Tibial nerve (tissue), 4 donors: ENCODE measurements at regions not wholly inside any gene's neighbourhood (a gene's known extent, or its start where the extent isn't known, plus 50 kb on each side); places are given as distances from the start of the nearest gene placed in this dataset.

Experiments used
- DNase-seq, 2 donors: peaks; one replicate each; pipeline ENCODE4 v3.0.0-alpha.2; 2019; ENCODE audit warnings: low spot score in 2 of 2
- H3K27ac ChIP-seq, 4 donors: fragments of 200-600 bp; sonication (generic) in 3 of 4; one replicate each; pipeline ENCODE4 v1.5.1; 2017 to 2019; ENCODE audit warnings: mild to moderate bottlenecking in 1 of 4
- H3K27me3 ChIP-seq, 2 donors: fragments of 200-600 bp; sonication (generic) in 1 of 2; one replicate each; pipeline versions ENCODE4 v1.5.1 to v1.6.0; 2017 to 2019
- H3K36me3 ChIP-seq, 3 donors: fragments of 200-600 bp; sonication (generic); one replicate each; pipeline ENCODE4 v1.5.1; 2018 to 2019
- H3K4me1 ChIP-seq, 4 donors: fragments of 200-600 bp; sonication (generic) in 3 of 4; one replicate each; pipeline ENCODE4 v1.5.1; 2017 to 2019
- H3K4me3 ChIP-seq, 4 donors: fragments of 200-600 bp; sonication (generic) in 3 of 4; one replicate each; pipeline ENCODE4 v1.5.1; 2017 to 2019; ENCODE audit warnings: mild to moderate bottlenecking in 1 of 4, moderate library complexity in 1 of 4
- H3K9me3 ChIP-seq, 4 donors: fragments of 200-600 bp; sonication (generic) in 3 of 4; one replicate each; pipeline ENCODE4 v1.5.1; 2017 to 2019
- EP300 ChIP-seq, 2 donors: sonication (generic); formaldehyde crosslinking; IDR thresholded peaks; one replicate each; pipeline ENCODE4 v1.6.1; 2017; ENCODE audit warnings: antibody characterized with exemption in 2 of 2, mild to moderate bottlenecking in 1 of 2
- POLR2A ChIP-seq, 2 donors: fragments of 450-650 bp; IDR thresholded peaks; one replicate each; pipeline ENCODE4 v1.6.1; 2017; ENCODE audit warnings: antibody characterized with exemption in 2 of 2, mild to moderate bottlenecking in 2 of 2, moderate library complexity in 2 of 2
- WGBS, 2 donors: methylation state at CpG; one replicate each; pipeline ENCODE4 v1.1.5; 2018; 5-methylcytosine and 5-hydroxymethylcytosine counted together
- TF ChIP-seq, protein P1 (sequence below), 5 experiments: fragments of 200-600 bp in 3 of 5; fragments of 450-650 bp in 2 of 5; sonication (generic) in 3 of 5; IDR thresholded peaks; one replicate each; pipeline ENCODE4 v1.5.1; 2016 to 2019; ENCODE audit warnings: antibody characterized with exemption in 5 of 5, mild to moderate bottlenecking in 3 of 5, moderate library complexity in 2 of 5

- 87 to 91% methylated on average over 2 of the region's 2 CpGs for WGBS, 2 donors
- Histone ChIP-seq H3K9me3 (peaks cover 0 to 4% (median 0%) of the 10 kb centered on the region in 4 donors), H3K27me3 (no peaks in the 10 kb centered on the region), H3K4me1 (no peaks in the 10 kb centered on the region), H3K27ac (no peak overlapping the region), H3K4me3 (no peak overlapping the region), H3K36me3 (no peaks in the 10 kb centered on the region)
- TF ChIP-seq POLR2A (IDR thresholded peaks at IDR 0.05): no peak
- TF ChIP-seq, protein P1, sequence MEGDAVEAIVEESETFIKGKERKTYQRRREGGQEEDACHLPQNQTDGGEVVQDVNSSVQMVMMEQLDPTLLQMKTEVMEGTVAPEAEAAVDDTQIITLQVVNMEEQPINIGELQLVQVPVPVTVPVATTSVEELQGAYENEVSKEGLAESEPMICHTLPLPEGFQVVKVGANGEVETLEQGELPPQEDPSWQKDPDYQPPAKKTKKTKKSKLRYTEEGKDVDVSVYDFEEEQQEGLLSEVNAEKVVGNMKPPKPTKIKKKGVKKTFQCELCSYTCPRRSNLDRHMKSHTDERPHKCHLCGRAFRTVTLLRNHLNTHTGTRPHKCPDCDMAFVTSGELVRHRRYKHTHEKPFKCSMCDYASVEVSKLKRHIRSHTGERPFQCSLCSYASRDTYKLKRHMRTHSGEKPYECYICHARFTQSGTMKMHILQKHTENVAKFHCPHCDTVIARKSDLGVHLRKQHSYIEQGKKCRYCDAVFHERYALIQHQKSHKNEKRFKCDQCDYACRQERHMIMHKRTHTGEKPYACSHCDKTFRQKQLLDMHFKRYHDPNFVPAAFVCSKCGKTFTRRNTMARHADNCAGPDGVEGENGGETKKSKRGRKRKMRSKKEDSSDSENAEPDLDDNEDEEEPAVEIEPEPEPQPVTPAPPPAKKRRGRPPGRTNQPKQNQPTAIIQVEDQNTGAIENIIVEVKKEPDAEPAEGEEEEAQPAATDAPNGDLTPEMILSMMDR (IDR thresholded peaks at IDR 0.05): no peak
- no peak for TF ChIP-seq EP300 (IDR thresholded peaks at IDR 0.05)
- DNase-seq: no peak
Observed at GRCh38 chr1:238370599-238370998, 479.9 kb upstream of the ZP4 start.

GRCh38 chr1:238364214-238364892 lies 473.6 kb upstream of the ZP4 start:
- no peak for TF ChIP-seq POLR2A (IDR thresholded peaks at IDR 0.05)
- TF ChIP-seq, protein P1 (IDR thresholded peaks at IDR 0.05): no peak
- no peak for TF ChIP-seq EP300 (IDR thresholded peaks at IDR 0.05)
- Histone ChIP-seq H3K4me3 (no peak overlapping the region), H3K4me1 (no peaks in the 10 kb centered on the region), H3K27ac (no peak overlapping the region), H3K27me3 (no peaks in the 10 kb centered on the region), H3K36me3 (no peaks in the 10 kb centered on the region), H3K9me3 (peaks cover 0 to 5% (median 0%) of the 10 kb centered on the region in 4 donors)
- DNase-seq: no peak
- WGBS, 2 donors: 82% methylated on average over 4 of the region's 4 CpGs

DNA sequence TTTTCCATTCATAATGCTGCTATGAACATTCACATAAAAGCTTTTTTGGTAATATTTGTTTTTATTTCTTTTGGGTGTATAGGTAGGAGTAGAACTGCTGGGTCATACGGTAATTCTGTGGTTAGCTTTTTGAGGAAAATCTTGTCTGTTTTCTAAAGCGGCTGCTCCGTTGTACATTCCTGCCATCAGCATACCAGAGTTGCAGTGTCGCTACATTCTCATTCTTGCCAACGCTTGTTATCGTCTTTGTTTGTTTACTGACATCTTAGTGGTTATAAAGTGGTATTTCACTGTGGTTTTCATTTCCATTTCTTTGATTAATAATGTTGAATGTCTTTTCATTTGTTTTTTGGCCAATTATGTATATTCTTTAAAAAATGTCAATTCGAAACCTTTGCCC lies 469.8 kb upstream of the ZP4 start:
- H3K36me3 ChIP-seq: no peaks in the 10 kb centered on the region
- H3K9me3 ChIP-seq: no peaks in the 10 kb centered on the region
- no peak overlapping the region for H3K27ac ChIP-seq
- DNase-seq: no peak
- no peaks in the 10 kb centered on the region for H3K4me1 ChIP-seq
- no peaks in the 10 kb centered on the region for H3K27me3 ChIP-seq
- H3K4me3 ChIP-seq: no peak overlapping the region
- TF ChIP-seq, protein P1 (IDR thresholded peaks at IDR 0.05): no peak
- TF ChIP-seq POLR2A (IDR thresholded peaks at IDR 0.05): no peak
- TF ChIP-seq EP300 (IDR thresholded peaks at IDR 0.05): no peak
- 68 to 72% methylated on average over 7 of the region's 7 CpGs for WGBS, 2 donors

DNA sequence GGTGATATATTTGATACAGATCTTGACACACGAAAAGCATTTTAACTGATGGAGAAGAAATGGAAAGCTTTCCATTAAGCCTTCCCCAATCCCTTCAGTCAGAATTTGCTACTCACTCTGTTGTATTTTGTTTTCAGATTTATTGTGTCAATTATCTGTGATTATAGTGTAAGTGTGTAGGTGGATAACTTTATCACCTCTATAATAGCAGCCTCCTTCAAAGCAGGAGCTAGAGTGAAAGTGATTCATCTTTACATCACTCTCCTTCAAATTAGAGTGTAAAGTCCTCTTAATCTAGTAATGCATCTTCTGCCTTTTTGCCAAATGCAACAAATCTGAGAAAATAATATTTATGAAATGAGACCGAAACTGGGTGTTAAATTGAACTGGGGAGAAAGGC lies 459.7 kb upstream of the ZP4 start:
- Histone ChIP-seq H3K9me3 (peaks cover 0 to 3% (median 0%) of the 10 kb centered on the region in 4 donors), H3K27ac (no peak overlapping the region), H3K27me3 (no peaks in the 10 kb centered on the region), H3K4me1 (no peaks in the 10 kb centered on the region), H3K36me3 (no peaks in the 10 kb centered on the region), H3K4me3 (no peak overlapping the region)
- DNase-seq: no peak
- 82 to 89% methylated on average over 2 of the region's 2 CpGs for WGBS, 2 donors
- TF ChIP-seq, protein P1 (IDR thresholded peaks at IDR 0.05): no peak
- no peak for TF ChIP-seq EP300 (IDR thresholded peaks at IDR 0.05)
- no peak for TF ChIP-seq POLR2A (IDR thresholded peaks at IDR 0.05)

DNA sequence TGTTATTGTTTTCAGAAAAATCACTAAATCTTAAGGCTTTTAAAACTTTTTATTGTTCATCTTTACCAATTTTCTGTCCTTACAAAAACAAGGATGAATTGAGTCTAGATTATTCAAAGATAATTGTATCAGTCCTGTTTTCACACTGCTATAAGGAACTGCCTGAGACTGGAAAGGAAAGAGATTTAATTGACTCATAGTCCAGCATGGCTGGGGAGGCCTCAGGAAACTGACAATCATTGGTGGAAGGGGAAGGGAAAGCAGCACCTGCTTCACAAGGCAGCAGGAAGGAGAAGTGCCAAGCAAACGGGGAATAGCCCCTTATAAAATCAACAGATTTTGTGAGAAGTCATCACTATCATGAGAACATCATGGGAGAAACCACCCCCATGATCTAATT lies 455.6 kb upstream of the ZP4 start:
- no peak for DNase-seq
- Histone ChIP-seq H3K27ac (no peak overlapping the region), H3K4me1 (no peaks in the 10 kb centered on the region), H3K36me3 (no peaks in the 10 kb centered on the region), H3K4me3 (no peak overlapping the region), H3K9me3 (no peaks in the 10 kb centered on the region), H3K27me3 (no peaks in the 10 kb centered on the region)
- TF ChIP-seq, protein P1 (IDR thresholded peaks at IDR 0.05): no peak
- TF ChIP-seq POLR2A (IDR thresholded peaks at IDR 0.05): no peak
- no peak for TF ChIP-seq EP300 (IDR thresholded peaks at IDR 0.05)
- WGBS, 2 donors: 42 to 53% methylated on average over 1 of the region's 1 CpG
